Fibroblast of skin of right biceps (primary cell): ENCODE measurements at regions not wholly inside any gene's neighbourhood (a gene's known extent, or its start where the extent isn't known, plus 50 kb on each side); places are given as distances from the start of the nearest gene placed in this dataset.
"Not testable (repeated sequence)": the region's sequence is repeated elsewhere in the genome, so short reads cannot be mapped to it uniquely, and the experiment has no call there.

Experiments used
- DNase-seq: peaks from one replicate; pipeline ENCODE4 v3.0.0-alpha.2; 2013

- no peak for DNase-seq
Observed at GRCh38 chr3:76206346-76206745, 421.0 kb upstream of the ZNF717 start.

GRCh38 chr3:76212679-76213078 lies 427.3 kb upstream of the ZNF717 start:
- no peak for DNase-seq

- no peak for DNase-seq
Observed at GRCh38 chr3:76222201-76222600, 436.9 kb upstream of the ZNF717 start.

GRCh38 chr3:76231258-76231657 lies 445.9 kb upstream of the ZNF717 start:
- no peak for DNase-seq

GRCh38 chr3:76242886-76243753 lies 457.8 kb upstream of the ZNF717 start:
- no peak for DNase-seq

GRCh38 chr3:76245073-76245472 lies 459.7 kb upstream of the ZNF717 start:
- DNase-seq: peak; percentile 3

- DNase-seq: no peak
Observed at GRCh38 chr3:76245622-76246021, 460.3 kb upstream of the ZNF717 start.

- no peak for DNase-seq
Observed at GRCh38 chr3:76264496-76264895, 479.1 kb upstream of the ZNF717 start.

GRCh38 chr3:76264911-76265310 lies 479.6 kb upstream of the ZNF717 start:
- no peak for DNase-seq

- no peak for DNase-seq
Observed at GRCh38 chr3:76266511-76266910, 481.2 kb upstream of the ZNF717 start.

GRCh38 chr3:76267851-76268380 lies 482.6 kb upstream of the ZNF717 start:
- no peak for DNase-seq

- no peak for DNase-seq
Observed at GRCh38 chr3:76293856-76294255, 508.5 kb upstream of the ZNF717 start.

- no peak for DNase-seq
Observed at GRCh38 chr3:76300746-76301145, 515.4 kb upstream of the ZNF717 start.

GRCh38 chr3:76307556-76307955 lies 522.2 kb upstream of the ZNF717 start:
- DNase-seq: peak; percentile 35

- peak; percentile 15 for DNase-seq
Observed at GRCh38 chr3:76308541-76308940, 523.2 kb upstream of the ZNF717 start.

GRCh38 chr3:76310089-76310488 lies 524.7 kb upstream of the ZNF717 start:
- no peak for DNase-seq

GRCh38 chr3:76310667-76311066 lies 525.3 kb upstream of the ZNF717 start:
- no peak for DNase-seq

- no peak for DNase-seq
Observed at GRCh38 chr3:76311941-76312340, 526.6 kb upstream of the ZNF717 start.

- DNase-seq: not testable (repeated sequence)
Observed at GRCh38 chr3:76315906-76316305, 530.6 kb upstream of the ZNF717 start.

- no peak for DNase-seq
Observed at GRCh38 chr3:76321614-76322013, 536.3 kb upstream of the ZNF717 start.

GRCh38 chr3:76324101-76324500 lies 538.8 kb upstream of the ZNF717 start:
- no peak for DNase-seq

- no peak for DNase-seq
Observed at GRCh38 chr3:76345878-76346277, 560.5 kb upstream of the ZNF717 start.

GRCh38 chr3:76346690-76347089 lies 561.3 kb upstream of the ZNF717 start:
- DNase-seq: no peak

- no peak for DNase-seq
Observed at GRCh38 chr3:76349715-76350480, 564.5 kb upstream of the ZNF717 start.
